Stimulated activated CD4-positive, alpha-beta T cell treated with anti-CD3 and anti-CD28 coated beads, TNF-alpha, amount 100 ng/mL, for 1 hour (primary cell): ENCODE measurements at regions not wholly inside any gene's neighbourhood (a gene's known extent, or its start where the extent isn't known, plus 50 kb on each side); places are given as distances from the start of the nearest gene placed in this dataset.
"Not testable (repeated sequence)": the region's sequence is repeated elsewhere in the genome, so short reads cannot be mapped to it uniquely, and the experiment has no call there.

Experiments
- DNase-seq, 3 donors: peaks; one replicate each; pipeline ENCODE4 v3.0.0-alpha.2; 2020; ENCODE audit warnings: low read depth in 3 of 3, low spot score in 1 of 3

DNA sequence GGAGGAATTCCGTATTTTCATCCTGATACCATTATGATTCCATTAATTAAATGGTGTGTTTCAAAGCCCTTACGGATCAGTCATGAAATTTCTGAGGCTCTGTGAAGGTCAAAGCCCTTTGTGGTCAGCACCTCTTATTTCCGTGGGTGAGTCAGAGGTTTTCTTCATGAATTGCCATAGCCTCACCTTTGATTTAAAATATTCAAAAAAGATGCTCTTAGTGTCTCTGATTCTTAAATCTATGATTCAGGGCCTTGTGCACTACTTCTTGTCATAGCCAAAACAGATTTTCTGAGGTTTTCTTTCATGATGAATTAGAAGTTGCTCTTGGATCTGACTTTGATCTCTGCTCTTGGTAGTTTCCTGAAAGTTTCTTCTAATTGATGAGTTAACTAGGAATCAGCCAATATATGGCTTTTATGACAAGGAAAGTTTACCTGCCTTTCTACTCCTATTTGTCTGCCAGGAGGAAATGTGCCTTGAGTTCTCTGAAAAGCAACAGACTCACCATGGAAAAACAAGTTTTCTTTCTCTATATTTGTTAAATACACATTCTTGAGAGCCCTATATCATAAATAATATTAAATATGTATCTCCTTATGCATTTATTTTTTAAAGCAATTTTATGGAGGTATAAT lies 613.0 kb downstream of the UTRN start:
- DNase-seq, result no peak

DNA sequence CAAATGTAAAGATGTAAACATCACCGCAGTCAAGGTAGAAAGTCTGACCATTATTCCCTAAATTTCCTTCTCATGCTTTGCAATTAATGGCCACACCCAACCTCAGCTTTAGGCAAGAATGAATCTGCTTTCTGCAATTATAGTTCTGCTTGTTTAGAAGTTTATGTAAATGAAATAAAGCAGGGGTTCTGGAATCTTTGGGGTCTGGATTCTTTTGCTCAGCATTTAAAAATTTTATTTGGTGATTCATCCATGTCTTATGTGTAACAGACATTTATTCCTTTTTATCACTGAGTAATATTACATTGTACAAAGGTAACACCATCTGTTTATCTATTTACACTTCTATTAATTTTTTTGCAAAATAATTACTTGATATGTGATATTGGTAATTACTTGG lies 613.6 kb downstream of the UTRN start:
- DNase-seq, result no peak

DNA sequence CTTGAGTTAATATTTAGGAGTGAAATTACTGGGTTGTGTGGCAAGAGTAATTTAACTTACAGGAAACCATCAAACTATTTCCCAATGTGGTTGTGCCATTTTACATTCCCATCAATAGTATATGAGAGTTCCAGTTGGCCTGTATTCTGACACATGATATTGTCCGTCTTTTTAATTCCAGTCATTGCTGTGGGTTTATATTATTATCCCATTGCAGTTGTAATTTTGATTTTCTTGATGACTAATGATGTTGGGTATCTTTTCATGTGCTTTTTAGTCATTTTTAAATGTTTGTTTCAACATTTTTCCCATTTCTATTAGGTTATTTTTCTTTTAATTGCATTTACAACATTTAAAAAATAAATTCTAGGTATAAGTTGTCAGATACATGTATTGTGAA lies 614.0 kb downstream of the UTRN start:
- DNase-seq, result no peak

DNA sequence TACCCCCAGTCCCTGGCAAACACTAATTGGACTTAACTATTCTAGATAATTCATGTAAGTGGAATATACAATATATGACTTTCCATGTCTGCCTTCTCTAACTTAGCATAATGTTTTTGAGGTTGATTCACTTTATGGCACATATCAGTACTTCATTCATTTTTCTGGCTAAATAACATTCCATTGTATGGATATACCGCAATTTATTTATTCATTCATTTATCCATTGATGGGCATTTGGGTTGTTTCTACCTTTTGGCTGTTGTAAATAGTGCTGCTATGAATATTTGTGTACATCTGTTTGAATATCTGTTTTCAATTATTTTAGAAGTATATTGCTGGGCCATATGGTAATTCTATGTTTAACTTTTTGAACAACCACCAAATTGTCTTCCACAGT lies 616.3 kb downstream of the UTRN start:
- no peak for DNase-seq

DNA sequence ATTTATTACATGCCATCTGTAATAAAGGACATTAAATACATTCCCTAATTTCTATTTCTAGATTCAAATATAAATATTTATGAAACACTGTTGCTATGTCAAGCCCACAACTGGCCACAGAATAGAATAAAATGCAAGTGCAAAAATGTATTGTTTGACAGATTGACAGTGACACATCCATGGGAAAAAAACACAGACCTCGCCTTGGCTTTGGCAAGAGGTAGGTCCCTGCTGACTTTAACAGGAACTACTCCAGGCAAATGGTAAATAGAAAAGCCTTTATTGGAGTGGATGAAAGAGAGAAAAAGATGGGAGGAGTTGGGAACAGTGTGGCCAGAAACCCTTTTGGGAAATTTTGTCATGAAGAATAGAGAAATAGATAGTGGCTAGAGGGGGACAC lies 622.9 kb downstream of the UTRN start:
- DNase-seq, result no peak

DNA sequence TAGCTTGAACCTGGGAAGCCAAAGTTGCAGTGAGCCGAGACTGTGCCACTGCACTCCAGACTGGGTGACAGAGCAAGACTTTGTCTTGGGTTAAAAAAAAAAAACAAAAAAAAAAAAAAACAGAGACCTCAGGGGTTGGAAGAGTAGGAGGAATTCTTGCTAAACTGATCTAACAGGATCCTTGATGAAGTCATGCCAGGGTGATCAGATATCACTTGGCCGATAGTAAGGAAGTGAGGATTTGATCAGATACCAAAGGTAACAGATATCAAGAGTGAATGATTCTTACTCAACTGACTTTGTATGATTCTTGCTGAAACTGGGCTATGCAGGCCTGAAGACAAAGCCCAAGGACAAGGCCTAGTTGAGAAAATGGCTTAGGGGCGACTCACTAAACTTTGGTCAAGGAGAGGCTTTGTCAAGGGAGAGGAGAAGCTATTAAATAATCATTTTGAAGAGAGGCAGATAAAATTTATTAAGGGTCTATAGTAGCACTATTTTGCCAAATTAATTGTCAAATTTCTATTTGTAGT lies 624.7 kb downstream of the UTRN start:
- no peak for DNase-seq

DNA sequence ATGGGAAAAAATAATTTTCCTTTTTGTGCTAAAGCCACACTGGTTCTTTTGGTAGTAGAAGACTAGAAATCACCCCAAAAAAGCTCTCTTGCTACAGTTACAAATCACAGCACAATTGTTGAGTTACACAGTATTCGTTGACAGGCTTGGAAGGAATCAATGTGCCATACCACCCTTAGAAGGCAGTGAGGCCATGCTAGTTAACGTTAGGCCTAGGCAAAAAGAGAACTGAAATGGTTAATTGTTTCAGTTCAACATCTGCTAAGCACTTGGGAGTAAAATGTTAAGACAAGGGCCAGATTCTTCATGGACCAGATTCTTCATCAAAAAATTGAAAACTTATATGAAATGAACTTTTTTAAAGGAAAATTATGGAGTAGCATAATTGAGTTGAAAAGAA lies 626.2 kb downstream of the UTRN start:
- no peak for DNase-seq

DNA sequence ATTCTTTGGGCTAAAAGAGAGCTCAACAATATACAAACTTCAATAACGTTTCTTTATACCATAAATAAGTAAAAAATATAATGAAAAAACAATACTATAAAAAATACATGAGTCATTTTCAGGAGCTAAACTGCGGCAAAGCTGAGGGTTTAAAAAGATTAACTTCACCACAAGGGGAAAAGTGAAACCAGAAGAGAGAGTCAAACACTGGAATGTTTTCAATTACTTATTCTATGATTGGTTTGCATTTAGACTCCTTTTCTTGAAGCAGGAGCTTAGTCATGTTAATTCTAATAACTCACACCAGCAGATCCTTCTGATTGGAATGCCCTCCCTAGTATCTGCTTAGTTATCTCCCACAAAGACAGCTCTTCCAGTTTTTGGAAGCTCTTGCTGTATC lies 627.3 kb downstream of the UTRN start:
- no peak for DNase-seq

DNA sequence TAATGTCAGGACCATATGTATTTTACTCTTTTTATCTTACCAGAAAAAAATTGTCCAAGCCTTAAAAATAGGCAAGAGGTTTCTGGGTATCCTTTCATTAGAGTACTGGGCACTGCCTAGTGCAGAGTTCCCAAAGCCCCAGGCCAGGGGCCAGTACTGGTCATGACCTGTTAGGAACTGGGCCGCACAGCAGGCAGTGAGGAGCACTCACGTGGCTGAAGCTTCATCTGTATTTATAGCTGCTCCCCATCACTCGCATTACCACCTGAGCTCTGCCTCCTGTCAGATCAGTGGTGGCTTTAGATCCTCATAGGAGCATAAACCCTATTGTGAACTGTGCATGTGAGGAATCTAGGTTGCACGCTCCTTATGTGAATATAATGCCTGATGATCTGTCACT lies 632.9 kb downstream of the UTRN start:
- no peak for DNase-seq

DNA sequence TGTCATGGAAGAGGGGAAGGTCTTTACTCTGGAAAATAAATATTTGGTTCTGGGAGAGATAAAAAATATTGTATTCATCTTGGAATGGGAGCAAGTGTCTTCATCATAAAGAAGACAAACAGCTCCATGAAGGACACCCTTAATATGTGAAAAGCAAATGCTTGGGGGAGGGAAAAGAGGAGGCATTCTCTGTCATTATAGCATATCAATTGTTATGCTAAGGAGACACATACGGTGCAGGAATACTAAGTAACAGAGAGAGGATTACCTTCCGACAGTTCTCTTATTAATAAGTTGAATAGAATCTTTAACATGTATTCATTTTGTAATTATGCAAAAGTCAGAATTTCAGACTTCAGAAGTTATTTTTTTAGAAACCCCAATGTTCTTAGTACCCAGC lies 634.4 kb downstream of the UTRN start:
- no peak for DNase-seq

DNA sequence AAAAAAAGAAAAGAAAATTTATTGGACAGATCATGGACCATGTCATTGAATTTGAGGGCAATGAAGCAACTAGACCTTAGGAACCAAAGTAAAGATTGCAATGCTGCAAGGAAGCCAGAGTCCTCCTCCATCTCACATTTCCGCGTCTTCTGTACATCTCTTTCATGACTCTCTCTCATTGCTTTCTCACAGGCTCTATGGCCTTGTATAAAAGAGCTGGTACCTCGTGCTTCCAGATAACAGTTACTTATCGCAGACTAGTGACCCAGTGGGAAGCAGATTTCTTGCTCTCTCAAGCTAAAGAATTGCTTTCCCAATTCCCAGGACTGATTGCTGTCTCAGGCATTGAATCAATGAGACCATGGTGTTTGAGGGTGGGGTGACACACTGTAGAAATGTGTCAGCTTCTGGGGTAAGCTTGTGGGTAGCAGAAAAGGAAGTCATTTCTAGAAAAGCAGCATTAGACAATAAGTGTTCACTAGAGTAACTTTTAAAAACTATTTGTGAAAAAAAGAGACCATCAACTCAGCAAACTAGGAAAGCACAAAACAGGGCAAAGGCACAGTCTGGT lies 635.3 kb downstream of the UTRN start:
- no peak for DNase-seq

DNA sequence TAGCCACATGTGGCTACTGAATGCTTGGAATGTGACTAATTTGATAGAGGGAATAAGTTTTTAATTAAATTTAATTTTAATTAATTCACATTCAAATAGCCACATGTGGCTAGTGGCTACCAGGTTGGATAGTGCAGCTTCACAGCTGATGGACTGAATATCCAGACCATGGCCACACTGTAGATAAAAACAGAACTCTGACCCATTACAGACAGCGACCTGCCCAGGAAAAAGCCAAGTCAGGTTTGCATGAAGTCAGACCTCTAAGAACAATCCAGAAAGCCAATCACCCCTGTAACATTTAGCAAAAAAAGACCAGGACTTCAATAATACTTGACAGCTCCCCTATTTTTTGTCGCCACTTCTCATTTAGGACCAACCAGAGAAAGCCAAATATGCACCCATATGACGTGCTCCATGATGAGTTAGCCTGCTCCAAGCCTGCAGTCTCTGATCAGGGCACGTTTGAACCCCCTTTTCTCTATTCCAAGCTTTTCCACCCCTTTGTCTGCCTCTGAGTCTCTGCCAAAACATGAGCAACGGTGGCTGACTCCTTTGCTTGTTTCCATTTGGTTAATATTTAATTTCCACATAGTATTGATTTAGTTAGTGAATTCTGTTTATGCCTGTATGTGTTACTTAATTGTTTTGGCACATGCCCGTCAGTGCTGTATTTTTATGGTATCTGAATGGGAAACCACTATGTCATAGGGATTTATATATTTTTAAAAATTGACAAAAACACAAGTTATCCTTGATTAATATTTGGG lies 636.3 kb downstream of the UTRN start:
- DNase-seq, result no peak

DNA sequence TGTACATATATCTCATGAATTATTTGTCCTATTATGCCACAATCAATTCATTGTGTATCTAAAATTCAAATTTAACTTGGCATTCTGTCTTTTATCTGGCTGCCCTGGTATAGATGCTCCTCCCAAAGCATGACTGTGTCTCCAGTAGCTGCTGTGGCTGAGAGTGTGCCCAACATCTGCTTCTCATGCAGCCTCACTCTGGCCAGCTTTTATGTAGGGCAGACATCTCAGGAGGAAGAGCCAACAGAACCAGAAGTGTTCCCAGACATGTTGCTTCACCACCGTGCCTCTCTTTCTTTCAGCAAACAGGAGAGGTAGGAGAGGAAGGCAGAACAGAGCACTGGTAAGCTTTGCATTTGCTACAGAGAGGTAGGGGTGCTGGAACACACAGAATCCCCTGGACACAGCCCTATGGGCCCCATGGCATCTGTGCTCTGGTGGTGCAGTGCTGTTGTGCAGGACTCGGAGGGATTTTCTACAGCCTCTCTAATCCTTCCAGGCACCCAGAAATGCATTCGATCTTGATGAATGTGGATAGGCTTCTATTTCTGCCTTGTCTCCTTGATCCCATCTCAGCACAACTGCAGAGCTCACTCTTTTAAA lies 637.1 kb downstream of the UTRN start:
- DNase-seq, result no peak

DNA sequence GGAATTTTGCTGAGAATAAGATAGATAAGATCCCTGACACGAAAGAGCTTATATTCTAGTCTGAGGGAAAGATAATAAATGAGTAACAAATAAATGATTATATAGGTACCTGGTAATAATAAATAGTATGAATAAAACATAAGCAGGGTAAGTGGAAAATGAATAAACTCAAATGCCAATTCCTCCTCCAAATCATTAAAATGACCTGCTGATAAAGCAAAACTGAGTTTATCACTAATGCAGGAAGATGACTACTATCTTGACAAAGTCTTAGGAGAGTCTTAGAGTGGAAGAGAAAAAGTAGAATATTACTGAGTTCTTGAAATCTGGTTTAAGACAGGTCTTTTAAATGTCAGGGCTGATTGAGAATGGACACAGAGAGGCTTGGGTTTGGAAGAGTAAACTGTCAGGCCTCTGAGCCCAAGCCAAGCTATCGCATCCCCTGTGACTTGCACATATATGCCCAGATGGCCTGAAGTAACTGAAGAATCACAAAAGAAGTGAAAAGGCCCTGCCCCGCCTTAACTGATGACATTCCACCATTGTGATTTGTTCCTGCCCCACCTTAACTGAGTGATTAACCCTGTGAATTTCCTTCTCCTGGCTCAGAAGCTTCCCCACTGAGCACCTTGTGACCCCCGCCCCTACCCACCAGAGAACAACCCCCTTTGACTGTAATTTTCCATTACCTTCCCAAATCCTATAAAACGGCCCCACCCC lies 637.8 kb downstream of the UTRN start:
- DNase-seq, result not testable (repeated sequence)

DNA sequence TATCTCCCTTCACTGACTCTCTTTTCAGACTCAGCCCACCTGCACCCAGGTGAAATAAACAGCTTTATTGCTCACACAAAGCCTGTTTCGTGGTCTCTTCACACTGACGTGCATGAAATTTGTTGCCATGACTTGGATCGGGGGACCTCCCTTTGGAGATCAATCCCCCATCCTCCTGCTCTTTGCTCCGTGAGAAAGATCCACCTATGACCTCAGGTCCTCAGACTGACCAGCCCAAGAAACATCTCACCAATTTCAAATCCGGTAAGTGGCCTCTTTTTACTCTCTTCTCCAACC lies 638.3 kb downstream of the UTRN start:
- DNase-seq, result not testable (repeated sequence)

DNA sequence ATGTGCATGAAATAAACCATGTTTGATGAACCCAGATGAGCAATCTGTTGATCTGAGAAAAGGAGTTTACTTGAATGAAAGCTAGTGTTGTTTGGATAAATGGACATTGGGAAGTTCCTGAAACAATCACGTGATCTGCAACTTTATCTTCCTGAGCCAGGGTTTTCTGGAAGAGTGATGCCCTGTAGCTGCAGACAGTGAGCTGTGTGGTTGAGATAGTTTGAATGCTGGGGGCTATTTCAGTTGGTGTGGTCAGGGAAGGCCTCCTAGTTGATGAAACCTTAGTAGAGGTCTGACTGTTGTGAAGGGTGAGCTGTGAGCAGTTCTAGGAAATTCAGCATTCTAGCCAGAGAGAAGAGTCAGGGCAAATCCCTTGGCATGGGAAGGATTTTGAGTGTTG lies 643.7 kb downstream of the UTRN start:
- no peak for DNase-seq

DNA sequence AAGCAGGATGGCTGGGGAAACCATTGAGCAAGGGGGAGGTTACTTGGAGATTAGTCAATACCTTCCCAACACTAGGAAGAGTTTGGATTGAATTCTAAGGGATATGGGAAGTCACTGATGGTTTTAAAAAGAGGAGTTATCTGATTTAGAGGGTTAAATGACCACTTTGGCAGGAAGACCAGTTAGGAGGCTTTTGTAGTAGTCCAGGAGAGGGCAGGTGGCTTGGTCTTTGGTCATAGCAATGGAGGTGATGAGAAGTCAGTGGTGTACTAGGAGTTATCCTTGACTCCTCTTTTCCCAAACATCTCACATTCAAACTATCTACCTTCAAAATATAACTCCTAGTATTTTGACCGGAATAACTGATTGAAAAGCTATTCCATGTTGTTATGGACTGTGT lies 644.1 kb downstream of the UTRN start:
- no peak for DNase-seq

DNA sequence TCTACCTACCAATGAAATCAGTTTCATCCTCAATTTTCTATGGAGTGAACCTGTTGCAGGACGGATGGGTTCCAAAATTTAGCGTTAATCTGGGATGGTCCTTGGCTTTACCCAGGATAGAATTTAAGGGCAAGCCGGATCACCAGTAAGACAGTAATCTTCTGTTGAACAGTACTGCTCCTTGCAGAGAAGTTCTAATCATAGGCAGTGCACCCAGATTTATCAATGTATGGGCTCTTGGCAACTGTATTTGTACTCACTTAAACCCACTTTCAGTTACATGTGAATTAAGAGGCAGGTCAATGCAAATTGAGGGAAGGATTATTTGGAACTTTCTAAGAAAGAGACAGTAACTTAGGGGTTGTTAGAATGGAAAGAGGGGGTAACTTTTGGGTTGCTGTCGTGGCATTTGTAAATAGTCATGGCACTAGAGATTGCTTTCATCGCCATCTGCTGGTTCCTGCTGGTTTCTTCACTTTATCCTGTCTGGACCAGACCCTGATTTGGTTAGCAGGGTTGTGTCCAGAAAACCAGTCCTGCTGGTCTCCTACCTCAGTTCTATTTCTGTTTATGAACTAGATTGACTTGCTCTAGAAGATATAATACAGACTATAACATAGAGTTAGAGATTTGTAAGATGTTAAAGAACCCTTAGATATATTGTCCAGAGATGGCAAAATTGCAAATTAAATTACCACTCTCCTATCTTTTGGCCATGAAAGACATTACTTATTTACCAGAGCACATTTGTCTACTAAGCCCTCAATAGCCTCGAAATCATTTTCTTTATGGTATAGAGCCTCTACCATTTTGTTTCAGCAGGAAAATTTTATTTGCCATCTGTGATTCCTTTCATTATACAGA lies 646.3 kb downstream of the UTRN start:
- DNase-seq, result peak in 1 of 3 donors; percentile 3

DNA sequence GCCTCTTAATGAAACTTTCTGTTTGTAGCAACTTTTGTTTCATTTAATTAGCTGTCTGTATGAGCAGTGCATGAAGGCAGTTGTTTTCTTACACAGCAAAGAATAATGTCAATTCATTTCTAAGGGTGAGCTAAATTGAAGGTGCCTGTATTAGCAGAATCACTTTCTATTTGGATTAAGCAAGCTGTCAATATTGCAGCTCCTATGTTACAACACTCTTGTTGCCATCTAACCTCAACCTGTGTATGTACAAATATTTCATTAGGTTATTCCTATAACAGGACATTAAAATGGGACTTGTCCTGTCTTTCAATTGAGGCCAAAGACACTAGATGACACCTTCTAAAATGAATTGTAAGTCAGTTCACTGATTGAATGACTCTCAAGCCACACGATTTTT lies 647.5 kb downstream of the UTRN start:
- DNase-seq, result no peak

DNA sequence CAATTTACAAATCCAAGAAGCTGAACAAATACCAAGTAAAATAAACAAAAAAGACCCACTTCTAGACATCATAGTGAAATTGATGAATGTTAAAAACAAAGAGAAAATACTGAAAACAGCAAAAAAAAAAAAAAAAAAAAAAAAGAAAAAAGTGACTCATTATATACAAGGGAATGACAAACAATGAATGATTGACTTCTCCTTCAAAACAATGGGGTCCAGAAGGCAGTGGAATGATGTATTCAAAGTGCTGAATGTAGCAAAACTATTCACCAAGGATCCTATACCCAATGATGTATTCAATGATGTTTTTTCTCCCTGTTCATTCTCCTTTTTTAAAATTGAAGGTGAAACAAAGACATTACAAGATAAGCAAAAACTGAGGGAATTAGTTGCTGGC lies 650.0 kb downstream of the UTRN start:
- DNase-seq, result no peak

DNA sequence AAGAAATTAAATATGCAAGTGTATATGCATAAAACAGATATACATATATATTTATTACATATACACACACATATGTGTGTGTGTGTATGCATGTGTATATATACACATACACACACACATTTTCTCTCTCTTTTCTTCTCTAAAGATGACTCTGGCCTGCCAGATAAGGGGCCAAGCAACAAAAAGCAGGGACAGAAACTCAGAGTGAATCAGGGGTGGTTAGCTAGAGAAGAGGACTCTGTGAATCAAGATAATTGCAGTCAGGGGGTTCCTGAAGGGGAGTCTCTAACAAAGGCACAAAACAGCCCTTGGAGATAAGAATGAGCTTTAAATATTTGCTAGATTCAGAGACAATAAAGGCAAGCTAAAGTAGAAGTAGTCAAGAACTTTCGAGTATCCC lies 650.5 kb downstream of the UTRN start:
- no peak for DNase-seq
